ENCODE measurements at regions not wholly inside any gene's neighbourhood (a gene's known extent, or its start where the extent isn't known, plus 50 kb on each side); places are given as distances from the start of the nearest gene placed in this dataset.

DNA sequence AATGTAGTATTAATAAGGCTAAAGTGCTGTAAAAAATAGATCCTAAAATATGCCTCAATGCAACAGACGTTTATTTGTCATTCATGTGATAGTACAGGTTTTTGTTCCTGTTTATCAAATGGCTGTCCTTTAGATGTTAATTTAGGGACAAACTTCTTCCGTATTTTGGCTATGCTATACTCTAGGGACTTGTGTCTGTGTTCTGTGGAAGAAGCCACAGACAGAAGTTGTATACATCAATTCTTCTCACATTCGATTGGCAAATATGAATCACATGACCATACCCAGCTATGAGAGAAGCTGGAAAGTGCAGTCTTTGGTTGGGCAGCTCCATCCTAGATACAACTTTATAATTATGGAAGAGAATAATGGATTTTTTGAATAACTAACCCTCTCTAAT is 232.7 kb upstream of the SNX7 start:
- ATAC-seq (no peak), FAIRE-seq (no peak), DNase-seq (ENCODE audit: low read depth in 1 of 2, low spot score in 1 of 2) (no peak)
- H3K4me3 ChIP-seq: no peak overlapping the region
- H3K9me3 ChIP-seq: no peaks in the 10 kb centered on the region
- ChIA-PET POLR2A (no interaction called here), CTCF (no interaction called here)
- TF ChIP-seq BCL3 (IDR thresholded peaks at IDR 0.05): no peak
- TF ChIP-seq RAD21 (conservative IDR thresholded peaks at IDR 0.05 in 1 of 2, IDR thresholded peaks at IDR 0.05 in 1 of 2): no peak
- no peak for TF ChIP-seq HEYL (CRISPR knock-in tag; IDR thresholded peaks at IDR 0.05)
- no peak for TF ChIP-seq MYC (IDR thresholded peaks at IDR 0.05; ENCODE audit: borderline replicate concordance, low read length)
- no peak for TF ChIP-seq EP300 (IDR thresholded peaks at IDR 0.05)
- TF ChIP-seq EHF (CRISPR knock-in tag; IDR thresholded peaks at IDR 0.05): no peak
- no peak for TF ChIP-seq ESRRA (IDR thresholded peaks at IDR 0.05; ENCODE audit: borderline replicate concordance, low read length)
- no peak for TF ChIP-seq MAFK (IDR thresholded peaks at IDR 0.05; ENCODE audit: partially characterized antibody)
- TF ChIP-seq PBX3 (IDR thresholded peaks at IDR 0.05): no peak
- 86% methylated on average over 3 of the region's 3 CpGs for WGBS (ENCODE audit: missing lambda C conversion rate)
- no peak overlapping the region for H3K27ac ChIP-seq
- H3K4me1 ChIP-seq: peaks cover 6% of the 10 kb centered on the region; the same call in 1 of the 3 replicates
- no peak overlapping the region for H3K4me2 ChIP-seq

GRCh38 chr1:98427664-98428063 is 233.9 kb upstream of the SNX7 start:
- H3K27ac ChIP-seq: no peak overlapping the region
- WGBS (ENCODE audit: missing lambda C conversion rate): 82% methylated on average over 3 of the region's 3 CpGs
- DNase-seq (ENCODE audit: low read depth in 1 of 2, low spot score in 1 of 2) (no peak), ATAC-seq (no peak), FAIRE-seq (no peak)
- no peaks in the 10 kb centered on the region for H3K9me3 ChIP-seq
- ChIA-PET CTCF (no interaction called here), POLR2A (no interaction called here)
- peaks cover 6% of the 10 kb centered on the region; the same call in 1 of the 3 replicates for H3K4me1 ChIP-seq
- H3K4me3 ChIP-seq: no peak overlapping the region
- TF ChIP-seq TP53 (CRISPR knock-in tag; IDR thresholded peaks at IDR 0.05): no peak
- H3K4me2 ChIP-seq: no peak overlapping the region

- FAIRE-seq: no peak
- Histone ChIP-seq H3K4me2 (no peak overlapping the region), H3K4me1 (peaks cover 6% of the 10 kb centered on the region; the same call in 1 of the 3 replicates), H3K27ac (no peak overlapping the region), H3K4me3 (no peak overlapping the region), H3K9me3 (no peaks in the 10 kb centered on the region)
- no peak for TF ChIP-seq MAZ (IDR thresholded peaks at IDR 0.05; ENCODE audit: borderline replicate concordance, low read depth, low read length)
- TF ChIP-seq PBX3 (IDR thresholded peaks at IDR 0.05): no peak
- no peak for TF ChIP-seq JUNB (IDR thresholded peaks at IDR 0.05)
- TF ChIP-seq EHF (CRISPR knock-in tag; IDR thresholded peaks at IDR 0.05): no peak
- TF ChIP-seq TP53 (CRISPR knock-in tag; IDR thresholded peaks at IDR 0.05): no peak
- TF ChIP-seq HMGXB4 (CRISPR knock-in tag; IDR thresholded peaks at IDR 0.05; ENCODE audit: borderline replicate concordance): no peak
- TF ChIP-seq SMC3 (IDR thresholded peaks at IDR 0.05): no peak
- TF ChIP-seq, protein P1, sequence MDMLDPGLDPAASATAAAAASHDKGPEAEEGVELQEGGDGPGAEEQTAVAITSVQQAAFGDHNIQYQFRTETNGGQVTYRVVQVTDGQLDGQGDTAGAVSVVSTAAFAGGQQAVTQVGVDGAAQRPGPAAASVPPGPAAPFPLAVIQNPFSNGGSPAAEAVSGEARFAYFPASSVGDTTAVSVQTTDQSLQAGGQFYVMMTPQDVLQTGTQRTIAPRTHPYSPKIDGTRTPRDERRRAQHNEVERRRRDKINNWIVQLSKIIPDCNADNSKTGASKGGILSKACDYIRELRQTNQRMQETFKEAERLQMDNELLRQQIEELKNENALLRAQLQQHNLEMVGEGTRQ (IDR thresholded peaks at IDR 0.05): no peak
- no peak for TF ChIP-seq RFX5 (IDR thresholded peaks at IDR 0.05)
- TF ChIP-seq FOSL2 (IDR thresholded peaks at IDR 0.05): no peak
- no peak for TF ChIP-seq FOSL2 (CRISPR knock-in tag; IDR thresholded peaks at IDR 0.05)
- TF ChIP-seq FOSB (CRISPR knock-in tag; IDR thresholded peaks at IDR 0.05): no peak
- no peak for TF ChIP-seq JUN (IDR thresholded peaks at IDR 0.05)
- no peak for TF ChIP-seq RAD21 (conservative IDR thresholded peaks at IDR 0.05 in 1 of 2, IDR thresholded peaks at IDR 0.05 in 1 of 2)
- TF ChIP-seq TFCP2L1 (CRISPR knock-in tag; IDR thresholded peaks at IDR 0.05): no peak
- no peak for TF ChIP-seq FOXS1 (CRISPR knock-in tag; IDR thresholded peaks at IDR 0.05)
- no peak for ATAC-seq
- DNase-seq (ENCODE audit: low read depth in 1 of 2, low spot score in 1 of 2): no peak
- 78% methylated on average over 4 of the region's 4 CpGs for WGBS (ENCODE audit: missing lambda C conversion rate)
- CTCF ChIA-PET: no interaction called here
- POLR2A ChIA-PET: no interaction called here
Observed at GRCh38 chr1:98426092-98426491, 235.4 kb upstream of the SNX7 start.
